Liver (tissue), 8 donors: ENCODE measurements at regions not wholly inside any gene's neighbourhood (a gene's known extent, or its start where the extent isn't known, plus 50 kb on each side); places are given as distances from the start of the nearest gene placed in this dataset.

Source experiments
- DNase-seq: peaks from one replicate; pipeline ENCODE4 v3.0.0-alpha.2; 2017; ENCODE audit warnings: low spot score
- H3K27ac ChIP-seq, 2 donors: one replicate each; pipeline ENCODE4 v1.7.0; 2013; ENCODE audit warnings: inconsistent platforms in 2 of 2, low read length in 2 of 2, control low read depth in 1 of 2, low read depth in 1 of 2, mild to moderate bottlenecking in 1 of 2
- H3K27me3 ChIP-seq, 4 donors: one replicate each; pipeline versions ENCODE4 v1.6.1 to v1.7.0; 2013; ENCODE audit warnings: low read length in 3 of 4, inconsistent platforms in 1 of 4, mild to moderate bottlenecking in 1 of 4, moderate library complexity in 1 of 4; ENCODE audit not compliant: control insufficient read depth in 4 of 4, insufficient read depth in 4 of 4
- H3K36me3 ChIP-seq, 4 donors: one replicate each; pipeline versions ENCODE4 v1.6.1 to v1.7.0; 2013; ENCODE audit warnings: low read length in 3 of 4, mild to moderate bottlenecking in 3 of 4, low read depth in 1 of 4, moderate library complexity in 1 of 4; ENCODE audit not compliant: control insufficient read depth in 4 of 4, insufficient read depth in 3 of 4
- H3K4me1 ChIP-seq, 4 donors: one replicate each; pipeline versions ENCODE4 v1.6.1 to v1.7.0; 2013; ENCODE audit warnings: low read length in 3 of 4, mild to moderate bottlenecking in 3 of 4, moderate library complexity in 1 of 4; ENCODE audit not compliant: control insufficient read depth in 4 of 4, insufficient read depth in 4 of 4
- H3K4me3 ChIP-seq, 3 donors: one replicate each; pipeline versions ENCODE4 v1.6.1 to v1.7.0; 2013; ENCODE audit warnings: low read length in 3 of 3, control low read depth in 1 of 3, low read depth in 1 of 3, mild to moderate bottlenecking in 1 of 3
- H3K9ac ChIP-seq, 2 donors: one replicate each; pipeline ENCODE4 v1.7.0; 2013; ENCODE audit warnings: low read length in 2 of 2, mild to moderate bottlenecking in 2 of 2, moderate library complexity in 2 of 2, control low read depth in 1 of 2, low read depth in 1 of 2
- H3K9me3 ChIP-seq, 4 donors: one replicate each; pipeline versions ENCODE4 v1.6.1 to v1.7.0; 2013; ENCODE audit warnings: low read length in 3 of 4; ENCODE audit not compliant: control insufficient read depth in 4 of 4
- CTCF ChIP-seq: fragments of 150-350 bp; IDR thresholded peaks from 2 replicates; pipeline ENCODE4 v1.5.1; 2017; ENCODE audit warnings: improper control_type of control experiment, low read depth, low read length; ENCODE audit not compliant: missing input control
- EGR1 ChIP-seq, 2 donors: IDR thresholded peaks; 2 replicates each; pipeline ENCODE4 v1.6.1; 2016 to 2018; ENCODE audit warnings: antibody characterized with exemption in 2 of 2, low read depth in 2 of 2
- FOXA1 ChIP-seq: IDR thresholded peaks from 2 replicates; pipeline ENCODE4 v1.6.1; 2016; ENCODE audit warnings: antibody characterized with exemption
- FOXA2 ChIP-seq: IDR thresholded peaks from 2 replicates; pipeline ENCODE4 v1.6.1; 2016; ENCODE audit warnings: antibody characterized with exemption
- GABPA ChIP-seq, 2 donors: IDR thresholded peaks in 1 of 2; conservative IDR thresholded peaks in 1 of 2; 2 replicates each; pipeline ENCODE4 v1.6.1; 2016; ENCODE audit warnings: antibody characterized with exemption in 2 of 2, mild to moderate bottlenecking in 1 of 2, moderate library complexity in 1 of 2
- HNF4A ChIP-seq, 2 donors: conservative IDR thresholded peaks; 2 replicates each; pipeline ENCODE4 v1.6.1; 2016; ENCODE audit warnings: antibody characterized with exemption in 2 of 2, mild to moderate bottlenecking in 2 of 2
- HNF4G ChIP-seq: IDR thresholded peaks from 2 replicates; pipeline ENCODE4 v1.6.1; 2016; ENCODE audit warnings: antibody characterized with exemption
- JUND ChIP-seq, 2 donors: IDR thresholded peaks; 2 replicates each; pipeline ENCODE4 v1.6.1; 2016; ENCODE audit warnings: antibody characterized with exemption in 2 of 2
- NR2F2 ChIP-seq: IDR thresholded peaks from 2 replicates; pipeline ENCODE4 v1.6.1; 2016; ENCODE audit warnings: antibody characterized with exemption
- RAD21 ChIP-seq, 2 donors: IDR thresholded peaks; 2 replicates each; pipeline ENCODE4 v1.6.1; 2016; ENCODE audit warnings: antibody characterized with exemption in 2 of 2, mild to moderate bottlenecking in 2 of 2
- RXRA ChIP-seq, 2 donors: IDR thresholded peaks; 2 replicates each; pipeline ENCODE4 v1.6.1; 2017 to 2018; ENCODE audit warnings: antibody characterized with exemption in 2 of 2, mild to moderate bottlenecking in 1 of 2
- SP1 ChIP-seq: IDR thresholded peaks from 2 replicates; pipeline ENCODE4 v1.6.1; 2018; ENCODE audit warnings: antibody characterized with exemption, mild to moderate bottlenecking
- TAF1 ChIP-seq: conservative IDR thresholded peaks from 2 replicates; pipeline ENCODE4 v1.6.1; 2016; ENCODE audit warnings: antibody characterized with exemption, mild to moderate bottlenecking
- WGBS: extraction: QIAGEN DNeasy Blood & Tissue Kit; methylation state at CpG from one replicate; pipeline ENCODE4 v1.1.7; 2013; 5-methylcytosine and 5-hydroxymethylcytosine counted together
- TF ChIP-seq, protein P1 (sequence below): IDR thresholded peaks from 2 replicates; pipeline ENCODE4 v1.6.1; 2016; ENCODE audit warnings: antibody characterized with exemption
- TF ChIP-seq, protein P2 (sequence below): IDR thresholded peaks from 2 replicates; pipeline ENCODE4 v1.6.1; 2016; ENCODE audit warnings: antibody characterized with exemption, mild to moderate bottlenecking
- TF ChIP-seq, protein P3 (sequence below): IDR thresholded peaks from 2 replicates; pipeline ENCODE4 v1.6.1; 2016; ENCODE audit warnings: antibody characterized with exemption
- donor health status: healthy.
- donor health status: healthy.
- donor health status: healthy.
- donor health status: healthy.
- donor health status: healthy.

DNA sequence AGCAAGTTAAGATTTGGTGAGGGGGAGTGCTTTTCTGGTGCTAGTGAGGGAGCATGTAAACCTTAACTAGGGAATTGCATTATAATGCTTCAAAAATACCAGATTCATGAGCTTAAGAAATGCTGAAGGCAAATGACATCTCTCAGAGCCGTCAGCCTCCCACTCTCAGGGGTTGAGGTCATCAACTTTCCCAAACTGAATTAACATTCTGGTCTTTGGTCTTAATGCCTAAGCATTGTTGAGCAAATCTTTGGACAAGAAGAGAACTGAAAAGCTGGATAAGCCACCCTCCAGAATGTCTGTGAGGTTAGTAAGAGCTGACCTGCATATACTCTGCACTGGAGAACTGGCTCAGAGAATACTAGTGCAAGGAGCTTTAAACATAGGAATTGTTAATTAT is 124.9 kb upstream of the GAP43 start:
- H3K4me3 ChIP-seq: no peak overlapping the region
- H3K27me3 ChIP-seq: no peaks in the 10 kb centered on the region
- no peak for DNase-seq
- 60% methylated on average over 1 of the region's 1 CpG for WGBS
- TF ChIP-seq, protein P1, sequence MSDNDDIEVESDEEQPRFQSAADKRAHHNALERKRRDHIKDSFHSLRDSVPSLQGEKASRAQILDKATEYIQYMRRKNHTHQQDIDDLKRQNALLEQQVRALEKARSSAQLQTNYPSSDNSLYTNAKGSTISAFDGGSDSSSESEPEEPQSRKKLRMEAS: no peak
- no peak for TF ChIP-seq GABPA (IDR thresholded peaks at IDR 0.05 in 1 of 2, conservative IDR thresholded peaks at IDR 0.05 in 1 of 2)
- no peak for TF ChIP-seq HNF4G
- H3K36me3 ChIP-seq: no peaks in the 10 kb centered on the region
- no peak overlapping the region for H3K27ac ChIP-seq
- H3K4me1 ChIP-seq: no peaks in the 10 kb centered on the region
- H3K9ac ChIP-seq: no peak overlapping the region
- H3K9me3 ChIP-seq: peaks cover 0 to 4% (median 2%) of the 10 kb centered on the region in 4 donors

GRCh38 chr3:115498898-115499297 is 124.4 kb upstream of the GAP43 start:
- 45% methylated on average over 1 of the region's 1 CpG for WGBS
- no peak overlapping the region for H3K27ac ChIP-seq

GRCh38 chr3:115499666-115500065 is 123.6 kb upstream of the GAP43 start:
- DNase-seq: no peak
- no peak overlapping the region for H3K4me3 ChIP-seq
- H3K36me3 ChIP-seq: no peaks in the 10 kb centered on the region
- peaks cover 0 to 4% (median 2%) of the 10 kb centered on the region in 4 donors for H3K9me3 ChIP-seq
- H3K27me3 ChIP-seq: no peaks in the 10 kb centered on the region
- H3K4me1 ChIP-seq: no peaks in the 10 kb centered on the region
- no peak overlapping the region for H3K9ac ChIP-seq
- H3K27ac ChIP-seq: no peak overlapping the region
- 92% methylated on average over 3 of the region's 3 CpGs for WGBS
- TF ChIP-seq, protein P2, sequence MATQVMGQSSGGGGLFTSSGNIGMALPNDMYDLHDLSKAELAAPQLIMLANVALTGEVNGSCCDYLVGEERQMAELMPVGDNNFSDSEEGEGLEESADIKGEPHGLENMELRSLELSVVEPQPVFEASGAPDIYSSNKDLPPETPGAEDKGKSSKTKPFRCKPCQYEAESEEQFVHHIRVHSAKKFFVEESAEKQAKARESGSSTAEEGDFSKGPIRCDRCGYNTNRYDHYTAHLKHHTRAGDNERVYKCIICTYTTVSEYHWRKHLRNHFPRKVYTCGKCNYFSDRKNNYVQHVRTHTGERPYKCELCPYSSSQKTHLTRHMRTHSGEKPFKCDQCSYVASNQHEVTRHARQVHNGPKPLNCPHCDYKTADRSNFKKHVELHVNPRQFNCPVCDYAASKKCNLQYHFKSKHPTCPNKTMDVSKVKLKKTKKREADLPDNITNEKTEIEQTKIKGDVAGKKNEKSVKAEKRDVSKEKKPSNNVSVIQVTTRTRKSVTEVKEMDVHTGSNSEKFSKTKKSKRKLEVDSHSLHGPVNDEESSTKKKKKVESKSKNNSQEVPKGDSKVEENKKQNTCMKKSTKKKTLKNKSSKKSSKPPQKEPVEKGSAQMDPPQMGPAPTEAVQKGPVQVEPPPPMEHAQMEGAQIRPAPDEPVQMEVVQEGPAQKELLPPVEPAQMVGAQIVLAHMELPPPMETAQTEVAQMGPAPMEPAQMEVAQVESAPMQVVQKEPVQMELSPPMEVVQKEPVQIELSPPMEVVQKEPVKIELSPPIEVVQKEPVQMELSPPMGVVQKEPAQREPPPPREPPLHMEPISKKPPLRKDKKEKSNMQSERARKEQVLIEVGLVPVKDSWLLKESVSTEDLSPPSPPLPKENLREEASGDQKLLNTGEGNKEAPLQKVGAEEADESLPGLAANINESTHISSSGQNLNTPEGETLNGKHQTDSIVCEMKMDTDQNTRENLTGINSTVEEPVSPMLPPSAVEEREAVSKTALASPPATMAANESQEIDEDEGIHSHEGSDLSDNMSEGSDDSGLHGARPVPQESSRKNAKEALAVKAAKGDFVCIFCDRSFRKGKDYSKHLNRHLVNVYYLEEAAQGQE: no peak
- TF ChIP-seq FOXA2 (no peak), SP1 (no peak), RXRA (IDR thresholded peaks at IDR 0.05) (no peak), JUND (IDR thresholded peaks at IDR 0.05) (no peak), NR2F2 (no peak), EGR1 (IDR thresholded peaks at IDR 0.05; ENCODE audit: low read depth in 2 of 2) (no peak), HNF4G (no peak), CTCF (no peak), FOXA1 (no peak), GABPA (IDR thresholded peaks at IDR 0.05 in 1 of 2, conservative IDR thresholded peaks at IDR 0.05 in 1 of 2) (no peak), TAF1 (no peak)
- TF ChIP-seq, protein P3, sequence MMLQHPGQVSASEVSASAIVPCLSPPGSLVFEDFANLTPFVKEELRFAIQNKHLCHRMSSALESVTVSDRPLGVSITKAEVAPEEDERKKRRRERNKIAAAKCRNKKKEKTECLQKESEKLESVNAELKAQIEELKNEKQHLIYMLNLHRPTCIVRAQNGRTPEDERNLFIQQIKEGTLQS: no peak

More at GRCh38 chr3:115498898-115499297, 124.4 kb upstream of the GAP43 start:
- Histone ChIP-seq H3K9ac (no peak overlapping the region), H3K36me3 (no peaks in the 10 kb centered on the region), H3K4me3 (no peak overlapping the region), H3K9me3 (peaks cover 0 to 4% (median 2%) of the 10 kb centered on the region in 4 donors), H3K27me3 (no peaks in the 10 kb centered on the region), H3K4me1 (no peaks in the 10 kb centered on the region)
- no peak for TF ChIP-seq HNF4G
- TF ChIP-seq FOXA2: no peak
- no peak for TF ChIP-seq RAD21 (IDR thresholded peaks at IDR 0.05)
- no peak for TF ChIP-seq TAF1
- TF ChIP-seq JUND (IDR thresholded peaks at IDR 0.05): no peak
- TF ChIP-seq, protein P1: no peak
- TF ChIP-seq FOXA1: no peak
- no peak for TF ChIP-seq RXRA (IDR thresholded peaks at IDR 0.05)
- no peak for TF ChIP-seq SP1
- TF ChIP-seq GABPA (IDR thresholded peaks at IDR 0.05 in 1 of 2, conservative IDR thresholded peaks at IDR 0.05 in 1 of 2): no peak
- TF ChIP-seq HNF4A (conservative IDR thresholded peaks at IDR 0.05): no peak
- no peak for TF ChIP-seq CTCF
- no peak for DNase-seq
